ENCODE measurements at regions not wholly inside any gene's neighbourhood (a gene's known extent, or its start where the extent isn't known, plus 50 kb on each side); places are given as distances from the start of the nearest gene placed in this dataset.

DNA sequence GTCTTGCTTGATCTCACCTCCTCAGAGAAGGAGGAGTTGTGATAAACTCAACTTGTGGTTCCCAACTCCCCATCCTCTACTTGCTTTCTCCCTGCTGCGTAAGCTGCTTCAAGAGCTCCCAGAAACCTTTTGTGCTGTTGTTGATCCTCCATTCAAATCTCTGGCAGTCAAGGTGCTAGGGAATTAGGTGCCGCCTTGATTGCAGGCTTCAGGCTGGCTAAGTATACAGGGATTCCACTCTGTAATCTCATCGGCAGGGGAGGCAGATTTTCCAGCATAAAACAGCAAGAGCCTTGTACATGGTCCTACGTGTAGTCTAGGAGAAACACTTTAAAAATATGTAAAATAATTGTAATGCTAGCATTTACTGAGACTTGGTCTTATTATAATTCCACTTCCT lies 116.2 kb upstream of the DDX18 start:
- H3K36me3 Mint-ChIP-seq (ENCODE audit: low read depth), result no peaks in the 10 kb centered on the region
- H3K9me3 Mint-ChIP-seq, result no peaks in the 10 kb centered on the region
- H3K27me3 ChIP-seq (ENCODE audit: insufficient read depth), result no peaks in the 10 kb centered on the region
- peaks cover 4% of the 10 kb centered on the region; the same call in 1 of the 2 replicates for H3K9me2 ChIP-seq (ENCODE audit: insufficient read depth)
- H3K4me1 Mint-ChIP-seq, result peaks cover 3% of the 10 kb centered on the region; the same call in 2 of the 3 replicates
- H3K4me3 Mint-ChIP-seq, result no peak overlapping the region
- H3K4me2 ChIP-seq, result no peak overlapping the region
- ATAC-seq (no peak), DNase-seq (ENCODE audit: low spot score) (no peak)
- H3K4me3 ChIP-seq, result no peak overlapping the region
- no peaks in the 10 kb centered on the region for H3K79me2 ChIP-seq (replicated peaks; ENCODE audit: insufficient read depth)
- H3K4me1 ChIP-seq (ENCODE audit: insufficient read depth), result peaks cover 10% of the 10 kb centered on the region
- H3K27me3 Mint-ChIP-seq (ENCODE audit: insufficient read depth, low read depth, poor library complexity), result no peaks in the 10 kb centered on the region
- no peak overlapping the region for H3K27ac Mint-ChIP-seq
- no peaks in the 10 kb centered on the region for H3K36me3 ChIP-seq (ENCODE audit: insufficient read depth)
- H3K27ac ChIP-seq (ENCODE audit: low read depth), result no peak overlapping the region
- TF ChIP-seq, protein P1, sequence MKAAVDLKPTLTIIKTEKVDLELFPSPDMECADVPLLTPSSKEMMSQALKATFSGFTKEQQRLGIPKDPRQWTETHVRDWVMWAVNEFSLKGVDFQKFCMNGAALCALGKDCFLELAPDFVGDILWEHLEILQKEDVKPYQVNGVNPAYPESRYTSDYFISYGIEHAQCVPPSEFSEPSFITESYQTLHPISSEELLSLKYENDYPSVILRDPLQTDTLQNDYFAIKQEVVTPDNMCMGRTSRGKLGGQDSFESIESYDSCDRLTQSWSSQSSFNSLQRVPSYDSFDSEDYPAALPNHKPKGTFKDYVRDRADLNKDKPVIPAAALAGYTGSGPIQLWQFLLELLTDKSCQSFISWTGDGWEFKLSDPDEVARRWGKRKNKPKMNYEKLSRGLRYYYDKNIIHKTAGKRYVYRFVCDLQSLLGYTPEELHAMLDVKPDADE (IDR thresholded peaks at IDR 0.05), result no peak
- TF ChIP-seq ZNF331 (CRISPR knock-in tag; IDR thresholded peaks at IDR 0.05; ENCODE audit: low read depth) (no peak), CREB1 (CRISPR knock-in tag; IDR thresholded peaks at IDR 0.05; ENCODE audit: low read depth) (no peak)
- H2AFZ ChIP-seq, result peak overlapping the region; percentile 86; the same call in 1 of the 2 replicates
- H3F3A ChIP-seq (replicated peaks; ENCODE audit: low read depth), result no peaks in the 10 kb centered on the region
- no peaks in the 10 kb centered on the region for H4K20me1 ChIP-seq (replicated peaks; ENCODE audit: insufficient read depth)

GRCh38 chr2:117698819-117699218 lies 115.7 kb upstream of the DDX18 start:
- no peak overlapping the region for H3K27ac Mint-ChIP-seq
- peaks cover 10% of the 10 kb centered on the region for H3K4me1 ChIP-seq (ENCODE audit: insufficient read depth)

More at GRCh38 chr2:117698819-117699218, 115.7 kb upstream of the DDX18 start:
- Histone ChIP-seq H3F3A (replicated peaks; ENCODE audit: low read depth) (no peaks in the 10 kb centered on the region), H2AFZ (no peak overlapping the region; the same call in 1 of the 2 replicates), H4K20me1 (replicated peaks; ENCODE audit: insufficient read depth) (no peaks in the 10 kb centered on the region), H3K4me3 (no peak overlapping the region), H3K9me2 (ENCODE audit: insufficient read depth) (peaks cover 4% of the 10 kb centered on the region; the same call in 1 of the 2 replicates), H3K36me3 (ENCODE audit: insufficient read depth) (no peaks in the 10 kb centered on the region), H3K79me2 (replicated peaks; ENCODE audit: insufficient read depth) (no peaks in the 10 kb centered on the region), H3K4me2 (no peak overlapping the region), H3K27ac (ENCODE audit: low read depth) (no peak overlapping the region), H3K27me3 (ENCODE audit: insufficient read depth) (no peaks in the 10 kb centered on the region)
- no peak for ATAC-seq
- DNase-seq (ENCODE audit: low spot score), result no peak
- TF ChIP-seq, protein P1 (IDR thresholded peaks at IDR 0.05), result no peak
- TF ChIP-seq ZNF331 (CRISPR knock-in tag; IDR thresholded peaks at IDR 0.05; ENCODE audit: low read depth) (no peak), ZNF114 (CRISPR knock-in tag; IDR thresholded peaks at IDR 0.05) (no peak), EZH2 (IDR thresholded peaks at IDR 0.05; ENCODE audit: low read depth, unreplicated experiment) (no peak), CTCF (conservative IDR thresholded peaks at IDR 0.05; ENCODE audit: low read depth in 2 of 2) (no peak), NANOG (IDR thresholded peaks at IDR 0.05; ENCODE audit: borderline replicate concordance) (no peak)
- peaks cover 3% of the 10 kb centered on the region; the same call in 2 of the 3 replicates for H3K4me1 Mint-ChIP-seq
- no peaks in the 10 kb centered on the region for H3K27me3 Mint-ChIP-seq (ENCODE audit: insufficient read depth, low read depth, poor library complexity)
- no peaks in the 10 kb centered on the region for H3K9me3 Mint-ChIP-seq
- H3K36me3 Mint-ChIP-seq (ENCODE audit: low read depth), result no peaks in the 10 kb centered on the region
- H3K4me3 Mint-ChIP-seq, result no peak overlapping the region
